H4 (cell line): ENCODE measurements at regions not wholly inside any gene's neighbourhood (a gene's known extent, or its start where the extent isn't known, plus 50 kb on each side); places are given as distances from the start of the nearest gene placed in this dataset.

Experiments used
- DNase-seq: peaks from one replicate; pipeline ENCODE4 v3.0.0-alpha.2; 2015; ENCODE audit warnings: low spot score

DNA sequence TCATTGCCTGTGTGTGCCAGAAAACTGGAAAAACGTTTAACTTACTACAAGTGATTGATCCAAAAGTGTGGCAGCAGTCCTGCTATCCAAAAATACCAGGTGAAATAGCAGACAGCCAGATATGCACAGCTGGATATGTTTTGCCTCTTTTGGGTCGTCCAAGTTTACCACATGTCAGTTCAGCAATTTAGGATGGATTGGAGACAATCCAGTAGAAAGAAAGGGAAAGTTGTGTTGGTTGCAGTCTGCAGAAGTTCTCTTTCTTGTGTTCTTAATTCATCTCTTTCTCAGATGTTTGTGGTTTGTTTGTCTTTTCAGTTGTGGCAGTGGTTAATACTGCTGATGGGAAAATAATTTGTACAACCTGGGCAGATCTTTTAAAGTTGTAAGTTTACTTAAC lies 645.0 kb downstream of the PTPRC start:
- no peak for DNase-seq

DNA sequence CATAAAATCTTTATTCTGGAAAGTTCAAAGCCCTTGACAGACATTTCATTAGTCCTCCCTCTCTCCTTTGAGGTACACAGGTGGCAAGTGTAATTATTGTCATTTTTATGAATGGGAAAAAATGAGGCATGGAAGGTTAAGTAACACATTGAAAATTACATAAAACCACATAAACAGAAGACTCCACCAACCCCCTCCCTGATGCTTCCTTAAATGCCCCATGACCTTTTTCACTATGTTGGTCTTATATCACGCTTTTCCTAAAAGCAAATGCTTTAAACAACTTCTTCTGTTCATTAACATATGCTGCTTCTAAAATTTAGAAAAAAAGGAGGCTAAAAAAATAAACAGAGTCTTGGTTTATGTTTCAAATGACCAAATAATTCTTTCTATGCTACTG lies 648.4 kb downstream of the PTPRC start:
- DNase-seq: no peak

DNA sequence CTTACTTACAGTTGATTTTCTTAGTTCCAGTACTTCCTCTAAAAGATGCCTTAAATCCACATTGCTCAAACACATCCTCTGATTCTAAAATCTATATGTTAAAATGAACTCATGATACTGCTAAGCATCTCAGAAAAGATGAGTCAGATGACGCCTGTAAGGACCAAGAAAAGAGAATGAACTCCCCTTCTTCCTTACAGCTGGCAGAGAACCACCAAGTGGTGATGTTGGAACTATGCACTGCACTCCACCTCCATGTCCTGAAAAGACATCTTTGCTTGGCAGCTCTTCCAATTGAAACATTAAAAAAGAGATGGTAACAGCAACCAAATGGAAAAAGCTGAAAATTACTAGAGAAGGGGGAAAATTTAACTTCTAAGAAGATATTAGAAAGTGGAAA lies 648.8 kb downstream of the PTPRC start:
- DNase-seq: no peak

DNA sequence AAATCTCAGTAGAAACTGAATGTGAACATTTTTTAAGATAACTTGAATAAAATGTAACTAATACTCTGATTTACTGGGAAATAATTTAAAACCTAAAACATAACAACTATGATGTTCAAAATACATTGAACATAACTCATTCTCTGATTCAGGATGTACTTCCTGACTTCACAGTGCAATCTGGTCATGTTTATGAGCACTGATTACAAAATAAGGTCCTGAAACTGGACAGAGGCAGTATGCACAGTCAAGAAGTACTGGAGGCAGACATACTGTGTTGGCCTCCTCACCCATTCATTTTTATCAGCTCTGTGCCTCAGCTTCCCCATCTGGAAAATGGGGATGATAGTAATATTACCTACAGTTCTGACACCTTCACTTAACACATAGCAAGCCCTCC lies 651.3 kb downstream of the PTPRC start:
- no peak for DNase-seq

DNA sequence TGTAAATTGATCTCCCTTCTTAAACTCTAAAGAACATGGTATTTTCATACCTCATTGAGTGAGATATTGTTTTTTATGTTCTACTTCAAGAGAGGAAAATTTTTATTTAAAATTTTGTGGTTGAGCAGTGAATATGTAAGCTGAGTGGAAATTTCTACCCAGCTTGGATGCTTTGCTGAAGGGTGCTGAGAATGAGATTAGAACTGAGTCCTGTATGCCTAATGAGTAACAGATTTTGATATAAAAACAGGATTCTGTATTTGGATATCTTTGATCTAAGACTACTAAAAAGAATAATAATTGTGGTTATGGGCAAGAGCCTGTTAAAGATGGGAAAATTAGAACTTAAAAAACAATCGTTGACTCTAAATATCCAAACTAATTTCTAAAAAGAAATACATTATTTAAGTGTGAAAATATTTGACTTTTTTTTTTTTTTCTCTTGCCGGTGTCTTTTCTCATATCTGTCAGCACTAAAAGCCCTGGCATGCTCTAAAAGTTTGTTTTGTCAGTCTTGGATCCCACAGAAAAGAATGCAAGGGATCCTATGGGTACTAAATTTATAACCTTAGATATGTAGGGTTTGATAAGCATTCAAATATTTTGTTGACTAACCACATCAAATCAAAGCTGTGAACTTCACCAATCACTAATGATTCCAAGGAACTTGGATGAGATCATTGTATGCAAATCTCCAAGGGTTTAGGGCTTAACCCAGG lies 652.3 kb downstream of the PTPRC start:
- no peak for DNase-seq

DNA sequence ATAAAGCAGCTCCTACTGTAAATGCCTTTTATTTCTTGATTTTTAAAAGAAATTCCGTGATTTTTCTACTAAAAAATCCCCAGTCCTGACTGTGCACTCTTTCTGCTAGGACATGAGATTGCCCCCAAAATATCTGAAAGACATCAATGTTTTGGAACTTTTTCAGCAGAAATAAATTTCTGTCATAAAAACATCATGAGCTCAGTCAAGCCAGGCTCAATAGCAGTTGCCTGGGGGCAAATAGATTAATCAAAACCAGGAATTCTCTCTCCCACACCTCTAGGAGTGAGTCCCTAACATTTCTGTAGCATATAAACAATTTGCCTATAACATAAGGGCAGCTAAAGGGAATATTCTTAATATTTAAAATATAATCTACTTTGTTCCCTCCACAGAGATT lies 654.1 kb downstream of the PTPRC start:
- DNase-seq: no peak

DNA sequence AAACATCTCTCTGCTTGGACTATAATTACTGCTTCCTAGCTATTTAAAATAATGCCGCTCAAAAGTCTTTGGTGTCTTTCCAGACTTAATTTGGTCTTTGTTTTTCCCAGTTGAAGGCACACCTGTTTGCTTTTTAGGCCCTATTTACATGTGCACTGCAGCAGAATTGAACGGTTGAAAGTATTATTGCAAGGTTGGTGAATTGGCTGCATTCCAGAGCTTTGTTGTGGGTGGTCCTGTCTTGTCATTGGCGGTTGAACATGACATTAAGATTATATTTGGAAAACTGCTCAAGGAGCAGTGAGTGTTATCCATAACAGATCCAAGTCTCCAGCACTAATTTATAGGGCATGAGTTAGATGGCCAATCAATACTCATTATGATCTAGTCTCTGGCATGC lies 656.3 kb downstream of the PTPRC start:
- no peak for DNase-seq

DNA sequence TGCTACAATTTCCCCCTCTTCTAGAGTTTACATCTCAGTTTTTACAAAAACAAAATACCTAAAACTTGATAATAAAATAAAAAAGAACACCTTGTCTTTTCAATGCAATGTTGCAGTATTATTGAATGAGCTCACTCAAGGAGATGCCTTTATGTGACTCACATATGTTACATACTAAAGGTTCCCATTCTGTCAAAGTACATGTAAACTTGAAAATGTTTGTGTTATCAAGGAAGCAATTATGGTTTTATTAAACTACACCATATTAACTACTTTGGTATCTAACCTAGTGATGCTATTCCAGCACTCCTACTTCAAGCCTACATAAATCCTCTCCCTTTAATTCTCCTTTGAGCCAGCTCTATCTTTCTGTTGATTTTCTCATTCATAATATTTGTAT lies 658.3 kb downstream of the PTPRC start:
- DNase-seq: no peak

DNA sequence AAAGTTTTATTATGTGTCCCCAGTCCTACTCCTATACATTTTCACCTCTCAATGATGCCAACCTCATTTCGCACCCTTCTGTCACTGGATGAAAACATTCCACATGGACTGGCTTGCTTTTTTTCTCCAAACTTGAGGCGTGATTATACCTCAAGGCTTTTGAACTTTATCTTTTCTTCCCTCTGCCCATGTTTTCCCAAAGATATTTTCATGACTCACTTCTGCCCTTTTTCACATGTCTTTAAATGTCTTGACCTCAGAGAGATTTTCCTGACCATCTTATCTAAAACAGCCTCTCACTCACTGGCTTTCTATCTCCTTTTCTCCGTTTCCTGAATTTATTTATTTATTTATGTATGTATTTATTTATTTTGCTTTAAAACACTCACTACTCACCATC lies 659.0 kb downstream of the PTPRC start:
- no peak for DNase-seq

DNA sequence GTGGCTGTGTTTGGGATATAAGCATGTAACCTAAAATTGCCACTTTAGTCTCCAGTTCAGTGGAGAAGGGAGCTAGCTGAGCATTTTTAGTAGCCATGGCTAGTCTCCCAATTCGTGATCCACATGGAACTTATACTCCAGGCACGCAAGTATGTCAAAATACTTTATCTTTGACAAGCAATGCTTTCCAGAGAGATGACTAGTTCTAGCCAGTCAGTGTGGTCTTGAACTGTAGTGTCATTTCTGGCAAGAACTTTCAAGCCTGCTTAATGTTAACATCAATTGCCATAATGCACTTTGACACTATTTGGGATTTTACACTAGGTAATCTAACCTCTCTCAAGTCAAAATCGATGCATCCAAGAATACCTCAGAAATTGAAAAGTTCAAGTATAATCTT lies 660.0 kb downstream of the PTPRC start:
- DNase-seq: no peak

DNA sequence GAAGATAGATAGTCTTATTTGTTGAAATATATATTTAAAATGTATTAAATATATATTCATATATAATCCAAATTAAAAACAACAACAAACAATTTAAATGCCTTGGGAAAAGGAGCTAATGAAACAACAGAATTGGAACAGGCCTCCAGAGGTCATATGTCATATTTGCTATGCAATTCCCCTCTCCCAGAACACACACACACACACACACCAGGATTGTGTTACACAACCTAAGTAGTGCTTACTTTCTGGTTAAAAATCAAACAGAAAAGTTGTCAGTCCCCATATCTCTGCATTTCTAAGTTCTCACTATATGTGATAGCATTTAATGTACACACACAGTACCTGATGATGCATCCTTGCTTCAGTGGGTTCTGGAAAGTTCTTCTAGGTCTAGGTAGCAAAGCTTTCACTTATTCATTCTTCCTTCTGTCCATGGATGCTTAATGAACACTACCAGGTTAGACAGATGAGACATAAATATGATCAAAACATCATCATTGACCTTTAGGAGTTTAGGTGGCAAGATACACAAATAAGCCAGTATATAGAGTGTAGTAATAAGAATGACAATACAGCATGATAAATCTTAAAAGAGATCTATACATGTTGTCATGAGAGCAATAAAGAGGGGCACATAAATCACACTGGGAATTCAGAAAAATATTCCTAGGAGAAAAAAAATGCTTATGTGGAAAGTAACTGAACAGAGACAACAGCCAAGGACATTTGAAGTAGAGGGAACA lies 662.8 kb downstream of the PTPRC start:
- DNase-seq: no peak

DNA sequence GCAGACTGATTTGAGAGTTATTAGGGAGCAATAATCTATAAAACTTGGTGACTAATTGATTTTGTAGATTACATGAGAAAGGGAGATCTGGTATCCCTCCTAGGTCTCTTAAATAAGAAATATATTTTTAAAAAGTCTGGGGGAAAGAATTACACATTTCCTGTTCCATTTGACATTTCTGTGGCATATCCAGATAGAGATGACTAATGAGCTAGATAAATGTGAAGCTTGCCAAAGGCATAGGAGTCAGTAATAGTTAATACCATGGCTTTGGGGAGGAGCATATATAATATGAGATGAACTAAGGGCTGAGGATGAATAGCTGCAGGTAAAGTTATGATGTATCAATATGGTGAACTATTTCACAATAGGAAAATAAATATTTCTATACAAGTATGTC lies 663.7 kb downstream of the PTPRC start:
- DNase-seq: no peak

DNA sequence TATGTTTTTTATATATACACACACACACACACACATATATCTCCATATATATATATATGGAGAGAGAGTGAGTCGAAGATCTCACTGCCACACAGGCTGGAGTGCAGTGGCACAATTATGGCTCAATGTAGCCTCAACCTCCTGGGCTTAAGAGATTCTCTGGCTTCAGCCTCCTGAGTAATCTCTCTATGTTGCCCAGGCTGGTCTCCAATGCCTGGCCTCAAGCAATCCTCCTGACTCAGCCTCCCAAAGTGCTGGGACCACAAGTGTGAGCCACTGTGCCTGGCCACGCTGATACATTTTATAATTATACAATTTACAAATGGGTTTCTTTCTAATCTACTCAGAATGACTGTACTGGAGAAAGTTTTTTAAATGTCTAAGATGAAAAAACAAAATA lies 664.2 kb downstream of the PTPRC start:
- DNase-seq: no peak

DNA sequence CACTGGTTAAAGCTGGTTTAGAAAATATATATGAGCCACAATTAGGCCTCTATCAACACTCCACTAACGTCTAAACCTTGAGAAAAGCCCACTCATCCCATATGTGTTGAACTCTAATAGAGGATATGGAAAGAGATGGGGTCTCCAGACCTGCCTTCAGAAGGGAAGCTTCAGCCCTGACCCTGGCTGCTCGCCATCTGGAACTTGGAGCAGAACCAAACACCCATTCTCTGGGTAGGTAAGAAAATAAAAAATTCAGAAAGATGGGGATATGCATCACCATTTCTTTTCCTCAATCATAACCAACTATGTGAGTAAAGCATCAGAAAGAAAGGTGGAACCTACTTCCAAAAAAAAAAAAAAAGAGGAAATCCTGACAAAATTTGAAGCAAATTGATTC lies 666.2 kb downstream of the PTPRC start:
- no peak for DNase-seq

DNA sequence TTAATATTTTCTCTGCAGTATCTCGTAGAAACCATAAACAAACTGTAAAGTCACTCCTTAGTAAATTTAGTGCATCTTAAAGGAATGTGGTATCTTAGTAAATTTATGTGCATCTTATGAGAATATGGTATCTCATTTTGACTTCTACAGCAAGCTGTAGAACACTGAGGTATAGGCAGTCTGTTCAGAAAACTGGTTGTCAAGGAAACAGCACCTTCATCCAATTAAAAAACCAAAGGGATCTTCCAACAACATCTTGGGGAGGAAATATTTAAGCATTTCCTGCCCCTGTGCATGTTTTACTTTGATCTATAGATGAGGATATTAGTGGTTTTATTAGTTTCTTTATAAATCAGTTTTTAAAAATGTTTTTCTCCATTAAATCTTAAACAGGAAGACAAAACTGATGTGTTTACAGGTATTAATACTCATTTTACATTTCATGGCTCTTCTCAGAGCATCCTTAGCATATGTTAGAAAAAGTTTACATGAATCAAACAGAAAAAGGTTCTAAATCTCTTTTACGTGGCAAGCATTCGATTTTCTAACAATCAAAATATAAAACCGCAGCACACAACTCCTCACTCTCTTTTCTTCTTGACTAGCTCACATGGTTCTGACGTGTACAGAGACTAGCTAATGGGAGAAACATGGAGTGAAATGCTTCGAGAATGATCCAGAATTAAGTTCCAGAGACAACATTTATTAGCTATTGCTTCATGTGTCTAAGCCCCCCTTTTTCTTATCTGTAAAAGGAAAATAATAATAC lies 668.8 kb downstream of the PTPRC start:
- DNase-seq: no peak

DNA sequence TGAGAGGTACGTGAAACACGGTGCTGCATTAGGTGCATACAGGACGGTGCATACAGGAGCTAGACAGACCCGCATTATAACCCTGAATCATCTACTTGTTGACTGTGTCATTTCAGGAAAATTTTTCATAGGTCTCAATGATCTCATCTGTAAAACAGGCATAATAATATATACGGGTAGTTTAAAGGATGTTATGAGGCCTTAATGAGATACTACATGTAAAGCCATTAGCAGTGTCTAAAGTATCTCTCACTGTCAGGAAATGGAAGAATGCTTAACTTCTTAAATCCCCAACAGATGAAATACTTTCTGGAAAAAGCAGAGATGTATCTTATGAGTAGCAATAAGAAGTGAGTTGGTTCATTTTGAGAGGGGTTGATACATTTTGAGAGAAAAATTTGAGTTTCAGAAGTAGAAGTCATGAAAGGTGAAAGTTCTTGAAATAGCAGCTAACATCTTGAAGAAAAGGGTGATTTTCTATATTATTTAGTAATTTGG lies 669.6 kb downstream of the PTPRC start:
- DNase-seq: no peak

DNA sequence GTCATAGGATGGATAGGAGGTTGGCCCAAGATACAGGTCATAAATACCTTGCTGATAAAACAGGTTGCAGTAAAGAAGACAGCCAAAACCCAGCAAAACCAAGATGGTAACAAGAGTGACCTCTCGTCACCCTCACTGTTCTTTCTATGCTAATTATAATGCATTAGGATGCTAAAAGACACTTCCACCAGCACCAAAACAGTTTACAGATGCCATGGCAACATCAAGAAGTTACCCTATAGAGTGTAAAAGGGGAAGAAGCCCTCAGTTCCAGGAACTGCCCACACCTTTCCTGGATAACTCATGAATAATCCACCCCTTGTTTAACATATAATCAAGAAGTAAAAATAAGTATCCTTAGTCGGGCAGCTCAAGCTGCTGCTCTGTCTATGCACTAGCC lies 671.9 kb downstream of the PTPRC start:
- no peak for DNase-seq

DNA sequence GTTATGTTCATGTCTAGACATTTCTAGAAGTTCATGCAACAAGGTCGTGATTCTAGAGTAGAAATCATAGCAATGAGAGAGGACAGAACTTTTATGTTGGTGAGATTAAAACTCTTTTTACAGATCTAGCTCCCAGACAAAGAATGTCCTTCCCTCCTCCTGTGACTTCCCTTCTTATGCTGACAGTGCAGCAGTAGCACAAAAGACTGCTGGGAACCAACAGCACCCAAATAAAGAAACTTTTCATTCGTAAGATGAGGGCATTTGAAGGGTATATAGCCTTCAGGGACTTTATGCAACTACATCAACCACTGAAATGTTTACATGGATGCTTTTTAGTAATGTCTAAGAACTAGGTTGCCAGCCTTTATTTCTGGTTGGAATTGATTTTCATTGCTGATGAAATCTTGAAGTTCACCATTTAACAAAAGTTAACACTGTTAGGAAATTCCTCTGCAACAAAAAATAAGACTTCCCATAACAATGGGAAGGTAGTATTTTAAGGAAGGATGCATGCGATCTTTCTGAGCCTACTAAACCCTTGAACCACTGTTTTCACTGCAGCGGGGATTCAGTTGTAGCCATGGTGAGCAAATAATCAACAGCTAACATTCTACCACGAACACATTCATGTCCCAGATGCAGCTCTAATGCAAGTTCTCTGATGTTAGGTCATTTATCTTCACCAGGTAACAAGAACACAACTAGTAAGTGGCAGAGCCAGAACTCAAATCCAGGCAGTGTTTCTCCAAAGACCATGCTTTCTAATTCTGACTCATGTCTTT lies 672.8 kb downstream of the PTPRC start:
- DNase-seq: no peak

DNA sequence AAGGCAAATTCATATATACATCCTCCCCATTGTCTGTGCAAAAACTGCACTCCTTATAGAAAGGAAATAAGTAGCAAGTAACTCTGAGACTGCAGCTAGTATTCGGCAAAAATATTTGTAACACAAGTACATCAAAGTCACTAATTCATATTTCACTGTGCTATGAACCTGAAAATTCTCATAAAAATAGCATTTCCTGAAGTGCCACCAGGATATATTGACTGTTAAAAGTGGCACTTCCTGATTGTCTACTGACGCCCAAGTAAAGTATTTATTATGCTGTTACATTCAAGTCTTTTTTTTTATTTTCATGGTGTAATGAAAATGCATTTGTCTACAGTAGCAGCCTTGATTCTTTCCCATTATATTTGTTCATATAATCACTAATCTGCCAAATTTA lies 673.8 kb downstream of the PTPRC start:
- DNase-seq: no peak

DNA sequence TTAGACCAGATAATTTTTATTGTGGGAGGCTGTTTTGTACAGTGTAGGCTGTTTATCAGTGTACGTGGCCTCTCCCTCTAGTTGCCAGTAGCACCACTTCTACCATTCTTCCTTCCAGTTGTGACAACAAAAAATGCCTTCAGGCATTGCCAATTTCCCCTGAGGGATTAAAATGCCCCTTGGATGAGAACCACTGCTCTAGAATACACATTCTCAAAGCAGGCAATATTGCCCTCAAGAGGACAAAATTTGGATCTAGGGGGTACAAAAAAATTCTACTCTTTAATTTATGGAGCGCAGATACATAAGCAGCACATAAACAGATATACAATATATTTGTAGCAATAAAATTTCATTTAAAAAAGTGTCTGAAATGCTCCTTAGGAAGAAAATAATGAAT lies 674.6 kb downstream of the PTPRC start:
- DNase-seq: no peak

DNA sequence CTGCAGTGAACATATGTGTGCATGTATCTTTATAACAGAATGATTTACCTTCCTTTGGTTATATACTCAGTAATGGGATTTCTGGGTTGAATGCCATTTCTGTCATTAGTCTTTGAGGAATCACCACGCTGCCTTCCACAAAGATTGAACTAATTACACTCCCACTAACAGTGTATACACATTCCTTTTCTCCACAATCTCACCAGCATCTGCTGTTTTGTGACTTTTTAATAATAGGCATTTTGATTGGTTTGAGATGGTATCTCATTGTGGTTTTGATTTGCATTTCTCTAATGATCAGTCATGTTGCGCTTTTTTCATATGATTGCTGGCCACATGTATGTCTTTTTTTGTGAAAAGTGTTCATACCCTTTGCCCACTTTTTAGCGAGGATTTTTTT lies 680.5 kb downstream of the PTPRC start:
- DNase-seq: no peak

DNA sequence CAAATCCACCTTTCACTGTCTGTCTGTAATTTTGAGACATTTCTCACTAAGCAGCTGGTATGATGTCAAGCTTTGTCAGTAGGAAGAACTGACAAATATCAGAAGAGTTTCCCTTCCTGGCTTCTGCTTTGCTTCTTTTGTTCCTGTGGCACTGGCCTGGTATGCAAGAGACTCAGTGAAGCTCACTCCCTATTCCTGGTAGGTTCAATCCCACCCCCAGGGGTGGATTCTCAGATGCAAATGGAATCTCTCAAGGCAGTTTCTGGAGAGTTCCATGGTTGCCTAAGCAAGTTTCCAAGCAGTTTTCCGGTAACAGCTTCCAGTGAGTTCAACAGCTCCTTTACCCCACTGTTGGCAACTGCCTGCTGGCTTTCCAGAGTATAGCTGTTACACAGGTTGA lies 683.4 kb downstream of the PTPRC start:
- DNase-seq: no peak
